ENCODE measurements at regions not wholly inside any gene's neighbourhood (a gene's known extent, or its start where the extent isn't known, plus 50 kb on each side); places are given as distances from the start of the nearest gene placed in this dataset.

DNA sequence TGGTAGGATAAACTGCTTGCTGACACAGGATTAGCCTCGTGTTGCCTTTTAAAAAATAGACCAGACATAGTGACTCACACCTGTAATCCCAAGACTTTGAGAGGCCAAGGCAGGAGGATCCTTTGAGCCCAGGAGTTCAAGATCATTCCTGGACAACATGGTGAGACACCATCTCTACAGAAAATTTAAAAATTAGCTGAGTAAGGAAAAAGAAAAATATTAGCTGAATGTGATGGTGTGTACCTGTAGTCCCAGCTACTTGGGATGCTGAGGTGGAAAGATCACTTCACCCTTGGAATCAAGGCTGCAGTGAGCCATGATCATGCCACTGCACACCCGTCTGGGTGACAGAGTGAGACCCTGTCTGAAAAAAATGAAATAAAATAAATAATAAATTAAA is 82.0 kb downstream of the ETS2 start:
- TF ChIP-seq, protein P1, sequence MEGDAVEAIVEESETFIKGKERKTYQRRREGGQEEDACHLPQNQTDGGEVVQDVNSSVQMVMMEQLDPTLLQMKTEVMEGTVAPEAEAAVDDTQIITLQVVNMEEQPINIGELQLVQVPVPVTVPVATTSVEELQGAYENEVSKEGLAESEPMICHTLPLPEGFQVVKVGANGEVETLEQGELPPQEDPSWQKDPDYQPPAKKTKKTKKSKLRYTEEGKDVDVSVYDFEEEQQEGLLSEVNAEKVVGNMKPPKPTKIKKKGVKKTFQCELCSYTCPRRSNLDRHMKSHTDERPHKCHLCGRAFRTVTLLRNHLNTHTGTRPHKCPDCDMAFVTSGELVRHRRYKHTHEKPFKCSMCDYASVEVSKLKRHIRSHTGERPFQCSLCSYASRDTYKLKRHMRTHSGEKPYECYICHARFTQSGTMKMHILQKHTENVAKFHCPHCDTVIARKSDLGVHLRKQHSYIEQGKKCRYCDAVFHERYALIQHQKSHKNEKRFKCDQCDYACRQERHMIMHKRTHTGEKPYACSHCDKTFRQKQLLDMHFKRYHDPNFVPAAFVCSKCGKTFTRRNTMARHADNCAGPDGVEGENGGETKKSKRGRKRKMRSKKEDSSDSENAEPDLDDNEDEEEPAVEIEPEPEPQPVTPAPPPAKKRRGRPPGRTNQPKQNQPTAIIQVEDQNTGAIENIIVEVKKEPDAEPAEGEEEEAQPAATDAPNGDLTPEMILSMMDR (IDR thresholded peaks at IDR 0.05): no peak
- TF ChIP-seq POLR2A (IDR thresholded peaks at IDR 0.05): no peak
- intact Hi-C loops (cut with DNase I; ENCODE audit: low total_unique reads): no loop called here
- Histone ChIP-seq H3K9me3 (no peaks in the 10 kb centered on the region), H3K36me3 (ENCODE audit: low read depth, missing control alignments) (no peaks in the 10 kb centered on the region), H3K27ac (no peak overlapping the region), H3K4me1 (no peaks in the 10 kb centered on the region), H3K27me3 (no peaks in the 10 kb centered on the region), H3K4me3 (no peak overlapping the region)
- WGBS, 2 donors: 85 to 86% methylated on average over 2 of the region's 2 CpGs
- DNase-seq: no peak

DNA sequence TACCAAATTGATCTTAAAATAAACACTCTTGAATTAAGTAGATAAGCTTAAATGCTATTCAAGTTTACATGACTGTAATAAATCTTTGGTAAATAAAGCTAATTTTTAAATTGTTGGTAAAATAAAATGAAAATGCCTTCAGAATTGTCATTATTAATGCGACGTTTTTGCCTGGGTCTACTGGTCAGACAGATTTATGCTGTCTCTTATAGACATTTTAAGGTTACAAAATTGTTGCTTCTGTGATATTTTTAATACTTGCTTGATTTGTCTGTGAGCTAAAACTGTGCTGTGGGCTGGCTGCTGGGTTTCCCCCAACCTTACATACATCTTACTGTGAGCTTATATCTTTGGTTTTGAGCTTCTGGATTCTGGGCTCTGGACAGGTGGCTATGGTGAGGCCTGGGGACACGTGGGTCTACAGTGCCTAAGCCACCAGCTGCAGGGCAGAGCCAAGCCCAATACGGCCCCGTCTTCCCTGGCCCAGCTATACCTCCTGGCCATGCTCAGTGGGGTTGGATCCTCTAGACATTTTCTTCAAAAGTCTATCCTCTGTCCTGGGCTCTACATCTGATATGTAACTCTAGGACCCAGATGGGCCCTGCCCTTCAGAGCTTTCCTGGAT is 81.4 kb downstream of the ETS2 start:
- WGBS, 2 donors: 46 to 63% methylated on average over 2 to 5 of the region's 5 CpGs
- Histone ChIP-seq H3K27me3 (no peaks in the 10 kb centered on the region), H3K4me3 (no peak overlapping the region), H3K9me3 (no peaks in the 10 kb centered on the region), H3K4me1 (no peaks in the 10 kb centered on the region), H3K27ac (no peak overlapping the region), H3K36me3 (ENCODE audit: low read depth, missing control alignments) (no peaks in the 10 kb centered on the region)
- TF ChIP-seq, protein P1 (IDR thresholded peaks at IDR 0.05): no peak
- no peak for TF ChIP-seq POLR2A (IDR thresholded peaks at IDR 0.05)
- no peak for DNase-seq
- intact Hi-C loops (cut with DNase I; ENCODE audit: low total_unique reads): no loop called here

DNA sequence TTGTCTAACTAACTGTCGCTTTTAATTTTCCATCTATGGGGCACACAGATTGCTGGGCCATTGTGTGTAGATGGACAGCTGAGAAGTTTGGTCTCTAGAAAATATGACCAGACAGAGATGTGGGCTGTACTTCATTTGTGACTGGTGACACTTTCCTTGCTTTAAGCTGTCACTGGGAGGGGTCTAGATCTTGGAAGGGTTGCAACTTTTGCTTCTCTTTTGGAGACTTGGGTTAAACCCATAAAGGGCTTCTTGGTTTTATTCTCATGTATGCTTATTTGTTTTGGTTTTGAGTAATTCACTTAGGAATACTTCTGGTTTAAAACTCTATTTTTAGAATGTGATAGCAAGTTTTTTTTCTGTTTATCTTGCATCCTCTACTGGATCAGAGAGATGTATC is 80.2 kb downstream of the ETS2 start:
- 88 to 93% methylated on average over 1 of the region's 1 CpG for WGBS, 2 donors
- no peak for TF ChIP-seq POLR2A (IDR thresholded peaks at IDR 0.05)
- TF ChIP-seq, protein P1 (IDR thresholded peaks at IDR 0.05): no peak
- Histone ChIP-seq H3K27ac (no peak overlapping the region), H3K9me3 (no peaks in the 10 kb centered on the region), H3K36me3 (ENCODE audit: low read depth, missing control alignments) (no peaks in the 10 kb centered on the region), H3K4me3 (no peak overlapping the region), H3K27me3 (no peaks in the 10 kb centered on the region), H3K4me1 (no peaks in the 10 kb centered on the region)
- DNase-seq: no peak
- intact Hi-C loops (cut with DNase I; ENCODE audit: low total_unique reads): no loop called here

DNA sequence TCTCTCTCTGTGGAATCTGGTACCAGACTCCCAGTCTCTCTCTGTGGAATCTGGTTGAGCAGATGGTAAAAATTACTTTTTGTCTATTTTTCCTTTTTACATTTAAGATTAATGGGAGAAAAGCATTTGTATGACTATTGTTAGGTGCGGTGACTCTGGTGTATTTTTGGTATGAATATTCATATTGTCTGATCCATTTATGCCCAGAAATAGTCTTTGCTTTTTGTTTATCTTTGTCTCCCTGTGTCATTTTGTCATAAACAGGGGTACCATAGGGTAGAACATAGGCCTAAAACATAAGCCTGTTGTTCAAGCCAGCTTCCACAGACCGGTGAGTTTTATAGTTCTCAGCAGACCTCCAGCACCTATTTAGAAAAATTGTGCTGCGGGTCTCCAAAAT is 78.7 kb downstream of the ETS2 start:
- no peak for DNase-seq
- no peak for TF ChIP-seq POLR2A (IDR thresholded peaks at IDR 0.05)
- TF ChIP-seq, protein P1 (IDR thresholded peaks at IDR 0.05): no peak
- intact Hi-C loops (cut with DNase I; ENCODE audit: low total_unique reads): no loop called here
- H3K9me3 ChIP-seq: no peaks in the 10 kb centered on the region
- H3K27me3 ChIP-seq: no peaks in the 10 kb centered on the region
- no peaks in the 10 kb centered on the region for H3K36me3 ChIP-seq (ENCODE audit: low read depth, missing control alignments)
- no peak overlapping the region for H3K27ac ChIP-seq
- H3K4me3 ChIP-seq: no peak overlapping the region
- H3K4me1 ChIP-seq: no peaks in the 10 kb centered on the region
- WGBS, 2 donors: 73 to 88% methylated on average over 3 of the region's 3 CpGs

DNA sequence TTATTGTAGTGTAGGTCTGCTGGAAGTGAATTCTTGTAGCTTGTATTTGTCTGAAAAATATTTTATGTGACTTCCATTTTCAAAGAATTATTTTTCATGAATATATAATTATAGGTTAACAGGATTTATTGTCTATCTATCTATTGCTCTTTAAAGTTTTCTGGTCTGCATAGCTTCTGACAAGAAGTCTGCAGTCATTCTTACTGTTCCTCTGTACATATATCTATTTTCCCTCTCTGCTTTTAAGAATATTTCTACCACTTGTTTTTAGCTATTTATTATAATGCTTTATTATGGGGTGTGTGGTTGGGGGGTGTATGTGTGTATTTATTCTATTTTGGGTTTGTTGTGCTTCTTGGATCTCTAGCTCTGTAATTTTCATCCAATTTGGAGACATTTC is 77.4 kb downstream of the ETS2 start:
- no peaks in the 10 kb centered on the region for H3K4me1 ChIP-seq
- H3K4me3 ChIP-seq: no peak overlapping the region
- no peaks in the 10 kb centered on the region for H3K27me3 ChIP-seq
- no peak overlapping the region for H3K27ac ChIP-seq
- no peaks in the 10 kb centered on the region for H3K9me3 ChIP-seq
- no peak for TF ChIP-seq POLR2A (IDR thresholded peaks at IDR 0.05)
- TF ChIP-seq, protein P1 (IDR thresholded peaks at IDR 0.05): no peak
- intact Hi-C loops (cut with DNase I; ENCODE audit: low total_unique reads): no loop called here
- DNase-seq: no peak
- H3K36me3 ChIP-seq (ENCODE audit: low read depth, missing control alignments): no peaks in the 10 kb centered on the region
